D721Med (cell line): ENCODE measurements at regions not wholly inside any gene's neighbourhood (a gene's known extent, or its start where the extent isn't known, plus 50 kb on each side); places are given as distances from the start of the nearest gene placed in this dataset.

Experiments used
- DNase-seq: peaks from one replicate; pipeline ENCODE4 v3.0.0; 2011; ENCODE audit warnings: low spot score; ENCODE audit not compliant: insufficient read length
- FAIRE-seq: peaks from 2 replicates; lab custom pipeline; 2011; peaks lifted over from hg19 to GRCh38; lab: Jason Lieb, UNC
- TF ChIP-seq, protein P1 (sequence below): IDR thresholded peaks from 2 replicates; pipeline ENCODE4 v1.5.1; 2012; ENCODE audit warnings: mild to moderate bottlenecking, control low read depth; ENCODE audit not compliant: insufficient read depth; ENCODE audit errors: missing control alignments

GRCh38 chr6:134739299-134740026 is 210.4 kb downstream of the ALDH8A1 start:
- TF ChIP-seq, protein P1, sequence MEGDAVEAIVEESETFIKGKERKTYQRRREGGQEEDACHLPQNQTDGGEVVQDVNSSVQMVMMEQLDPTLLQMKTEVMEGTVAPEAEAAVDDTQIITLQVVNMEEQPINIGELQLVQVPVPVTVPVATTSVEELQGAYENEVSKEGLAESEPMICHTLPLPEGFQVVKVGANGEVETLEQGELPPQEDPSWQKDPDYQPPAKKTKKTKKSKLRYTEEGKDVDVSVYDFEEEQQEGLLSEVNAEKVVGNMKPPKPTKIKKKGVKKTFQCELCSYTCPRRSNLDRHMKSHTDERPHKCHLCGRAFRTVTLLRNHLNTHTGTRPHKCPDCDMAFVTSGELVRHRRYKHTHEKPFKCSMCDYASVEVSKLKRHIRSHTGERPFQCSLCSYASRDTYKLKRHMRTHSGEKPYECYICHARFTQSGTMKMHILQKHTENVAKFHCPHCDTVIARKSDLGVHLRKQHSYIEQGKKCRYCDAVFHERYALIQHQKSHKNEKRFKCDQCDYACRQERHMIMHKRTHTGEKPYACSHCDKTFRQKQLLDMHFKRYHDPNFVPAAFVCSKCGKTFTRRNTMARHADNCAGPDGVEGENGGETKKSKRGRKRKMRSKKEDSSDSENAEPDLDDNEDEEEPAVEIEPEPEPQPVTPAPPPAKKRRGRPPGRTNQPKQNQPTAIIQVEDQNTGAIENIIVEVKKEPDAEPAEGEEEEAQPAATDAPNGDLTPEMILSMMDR, result no peak
- DNase-seq, result no peak
- FAIRE-seq, result no peak

DNA sequence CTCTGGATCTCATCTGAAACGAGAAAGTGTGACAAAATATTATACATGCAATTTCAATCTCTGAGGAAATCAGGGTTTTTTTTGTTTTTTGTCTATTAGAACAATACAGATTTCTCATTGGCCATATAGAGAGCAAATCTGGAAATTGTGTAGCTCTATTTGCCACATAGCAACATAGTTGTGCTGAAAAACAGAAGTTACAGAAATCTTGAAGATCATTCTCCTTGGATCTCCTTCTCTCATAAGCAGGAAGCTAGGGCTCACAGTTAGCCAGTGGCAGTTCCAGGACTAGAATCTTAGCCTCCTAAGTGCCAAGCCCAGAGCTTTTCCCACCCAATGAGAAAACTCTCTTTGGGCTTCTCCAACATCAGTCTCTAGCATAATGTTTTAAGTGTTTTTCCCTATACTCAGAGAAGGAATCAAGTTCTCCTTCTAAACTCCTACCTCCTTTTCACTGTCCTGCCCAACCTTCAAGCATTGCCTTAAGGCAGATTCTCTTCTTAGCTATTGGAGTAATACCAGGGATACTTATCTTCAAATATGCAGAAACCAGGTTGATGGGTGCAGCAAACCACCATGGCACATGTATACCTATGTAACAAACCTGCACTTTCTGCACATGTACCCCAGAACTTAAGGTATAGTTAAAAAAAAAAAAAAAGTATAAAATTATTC is 211.6 kb downstream of the ALDH8A1 start:
- DNase-seq (no peak), FAIRE-seq (no peak)
- TF ChIP-seq, protein P1, result no peak

DNA sequence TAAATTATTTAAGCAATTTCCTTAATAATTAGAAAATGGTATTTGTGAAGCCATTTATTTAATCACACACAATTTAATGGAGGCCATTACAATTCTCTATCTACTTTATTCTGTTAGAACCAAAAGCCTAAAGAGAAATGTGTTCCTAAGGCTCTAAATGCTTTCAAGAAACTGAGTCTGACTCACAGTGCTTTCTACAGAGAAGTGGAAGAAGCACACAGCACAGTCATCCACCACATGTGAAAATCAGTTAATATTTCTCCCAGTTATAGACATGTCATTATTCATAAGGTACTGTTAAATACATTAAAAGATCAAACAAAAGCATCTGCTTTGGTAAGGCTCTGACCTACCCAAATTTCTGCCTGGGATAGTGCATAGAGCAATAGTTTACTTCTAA is 214.4 kb downstream of the ALDH8A1 start:
- no peak for DNase-seq
- TF ChIP-seq, protein P1, result no peak
- no peak for FAIRE-seq

- DNase-seq, result no peak
- TF ChIP-seq, protein P1, result no peak
- FAIRE-seq, result no peak
Observed at GRCh38 chr6:134734312-134734869, 215.5 kb downstream of the ALDH8A1 start.

- TF ChIP-seq, protein P1, result no peak
- FAIRE-seq (no peak), DNase-seq (no peak)
Observed at GRCh38 chr6:134733801-134734200, 216.1 kb downstream of the ALDH8A1 start.

GRCh38 chr6:134732763-134733162 is 217.1 kb downstream of the ALDH8A1 start:
- TF ChIP-seq, protein P1, result no peak
- DNase-seq (no peak), FAIRE-seq (no peak)
